22Rv1 (cell line): ENCODE measurements at regions not wholly inside any gene's neighbourhood (a gene's known extent, or its start where the extent isn't known, plus 50 kb on each side); places are given as distances from the start of the nearest gene placed in this dataset.

ENCODE experiments used
- ZFX ChIP-seq: fragments of 450-650 bp; IDR thresholded peaks from 2 replicates; pipeline ENCODE4 v1.6.1; 2017; ENCODE audit warnings: antibody characterized with exemption, borderline replicate concordance
- TF ChIP-seq, protein P1 (sequence below): fragments of 450-650 bp; IDR thresholded peaks from 2 replicates; pipeline ENCODE4 v1.5.1; 2017; ENCODE audit warnings: mild to moderate bottlenecking

- TF ChIP-seq, protein P1, sequence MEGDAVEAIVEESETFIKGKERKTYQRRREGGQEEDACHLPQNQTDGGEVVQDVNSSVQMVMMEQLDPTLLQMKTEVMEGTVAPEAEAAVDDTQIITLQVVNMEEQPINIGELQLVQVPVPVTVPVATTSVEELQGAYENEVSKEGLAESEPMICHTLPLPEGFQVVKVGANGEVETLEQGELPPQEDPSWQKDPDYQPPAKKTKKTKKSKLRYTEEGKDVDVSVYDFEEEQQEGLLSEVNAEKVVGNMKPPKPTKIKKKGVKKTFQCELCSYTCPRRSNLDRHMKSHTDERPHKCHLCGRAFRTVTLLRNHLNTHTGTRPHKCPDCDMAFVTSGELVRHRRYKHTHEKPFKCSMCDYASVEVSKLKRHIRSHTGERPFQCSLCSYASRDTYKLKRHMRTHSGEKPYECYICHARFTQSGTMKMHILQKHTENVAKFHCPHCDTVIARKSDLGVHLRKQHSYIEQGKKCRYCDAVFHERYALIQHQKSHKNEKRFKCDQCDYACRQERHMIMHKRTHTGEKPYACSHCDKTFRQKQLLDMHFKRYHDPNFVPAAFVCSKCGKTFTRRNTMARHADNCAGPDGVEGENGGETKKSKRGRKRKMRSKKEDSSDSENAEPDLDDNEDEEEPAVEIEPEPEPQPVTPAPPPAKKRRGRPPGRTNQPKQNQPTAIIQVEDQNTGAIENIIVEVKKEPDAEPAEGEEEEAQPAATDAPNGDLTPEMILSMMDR = no peak
- no peak for TF ChIP-seq ZFX
Measured at GRCh38 chr5:171666815-171667214, 118.8 kb upstream of the SMIM23 start.
